ENCODE measurements at regions not wholly inside any gene's neighbourhood (a gene's known extent, or its start where the extent isn't known, plus 50 kb on each side); places are given as distances from the start of the nearest gene placed in this dataset.

GRCh38 chr6:94510877-94511276, 1066.5 kb upstream of the MANEA start:
- no peak overlapping the region for H3K27ac ChIP-seq
- in situ Hi-C loops (cut with HindIII; ENCODE audit: low pct_ligation_motif_present, low sequenced_read_pairs), result no loop called here
- DNase-seq, result no peak
- no peaks in the 10 kb centered on the region for H3K36me3 ChIP-seq (replicated peaks)
- TF ChIP-seq, protein P1, sequence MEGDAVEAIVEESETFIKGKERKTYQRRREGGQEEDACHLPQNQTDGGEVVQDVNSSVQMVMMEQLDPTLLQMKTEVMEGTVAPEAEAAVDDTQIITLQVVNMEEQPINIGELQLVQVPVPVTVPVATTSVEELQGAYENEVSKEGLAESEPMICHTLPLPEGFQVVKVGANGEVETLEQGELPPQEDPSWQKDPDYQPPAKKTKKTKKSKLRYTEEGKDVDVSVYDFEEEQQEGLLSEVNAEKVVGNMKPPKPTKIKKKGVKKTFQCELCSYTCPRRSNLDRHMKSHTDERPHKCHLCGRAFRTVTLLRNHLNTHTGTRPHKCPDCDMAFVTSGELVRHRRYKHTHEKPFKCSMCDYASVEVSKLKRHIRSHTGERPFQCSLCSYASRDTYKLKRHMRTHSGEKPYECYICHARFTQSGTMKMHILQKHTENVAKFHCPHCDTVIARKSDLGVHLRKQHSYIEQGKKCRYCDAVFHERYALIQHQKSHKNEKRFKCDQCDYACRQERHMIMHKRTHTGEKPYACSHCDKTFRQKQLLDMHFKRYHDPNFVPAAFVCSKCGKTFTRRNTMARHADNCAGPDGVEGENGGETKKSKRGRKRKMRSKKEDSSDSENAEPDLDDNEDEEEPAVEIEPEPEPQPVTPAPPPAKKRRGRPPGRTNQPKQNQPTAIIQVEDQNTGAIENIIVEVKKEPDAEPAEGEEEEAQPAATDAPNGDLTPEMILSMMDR (IDR thresholded peaks at IDR 0.05; ENCODE audit: low read depth, low read length, missing control alignments), result no peak
- no peaks in the 10 kb centered on the region for H3K27me3 ChIP-seq (replicated peaks)
- no peak overlapping the region for H3K4me3 ChIP-seq (ENCODE audit: low read depth, low read length)

- DNase-seq, result no peak
- in situ Hi-C loops (cut with HindIII; ENCODE audit: low pct_ligation_motif_present, low sequenced_read_pairs), result no loop called here
- TF ChIP-seq, protein P1 (IDR thresholded peaks at IDR 0.05; ENCODE audit: low read depth, low read length, missing control alignments), result no peak
- H3K36me3 ChIP-seq (replicated peaks), result no peaks in the 10 kb centered on the region
- no peak overlapping the region for H3K4me3 ChIP-seq (ENCODE audit: low read depth, low read length)
- no peaks in the 10 kb centered on the region for H3K27me3 ChIP-seq (replicated peaks)
- H3K27ac ChIP-seq, result no peak overlapping the region
Observed at GRCh38 chr6:94501516-94501915, 1075.8 kb upstream of the MANEA start.

- TF ChIP-seq, protein P1 (IDR thresholded peaks at IDR 0.05; ENCODE audit: low read depth, low read length, missing control alignments), result no peak
- in situ Hi-C loops (cut with HindIII; ENCODE audit: low pct_ligation_motif_present, low sequenced_read_pairs), result no loop called here
- Histone ChIP-seq H3K36me3 (replicated peaks) (no peaks in the 10 kb centered on the region), H3K27me3 (replicated peaks) (no peaks in the 10 kb centered on the region), H3K4me3 (ENCODE audit: low read depth, low read length) (no peak overlapping the region), H3K27ac (no peak overlapping the region)
- DNase-seq, result no peak
Observed at GRCh38 chr6:94498099-94498498, 1078.7 kb upstream of the EPHA7 start.

DNA sequence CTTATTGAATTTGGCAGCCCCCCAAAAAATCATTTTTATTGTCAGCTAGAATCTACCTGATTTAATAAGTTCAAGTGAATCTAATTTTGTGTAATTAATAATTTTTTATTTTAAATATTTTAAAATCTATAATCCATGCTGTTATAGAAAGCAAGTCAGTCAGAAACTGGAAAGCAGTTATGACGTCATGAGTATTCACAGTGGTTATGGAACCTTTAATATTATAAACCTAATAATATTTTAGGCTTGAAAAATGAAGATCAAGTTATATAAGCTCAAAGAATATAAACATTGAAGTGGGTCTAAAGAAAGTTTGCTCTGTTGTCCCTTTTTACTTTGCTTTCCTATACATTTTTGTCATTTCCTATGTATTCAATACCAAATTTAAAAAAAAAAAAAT, 1075.1 kb upstream of the EPHA7 start:
- H3K36me3 ChIP-seq (replicated peaks), result no peaks in the 10 kb centered on the region
- in situ Hi-C loops (cut with HindIII; ENCODE audit: low pct_ligation_motif_present, low sequenced_read_pairs), result no loop called here
- TF ChIP-seq, protein P1 (IDR thresholded peaks at IDR 0.05; ENCODE audit: low read depth, low read length, missing control alignments), result no peak

DNA sequence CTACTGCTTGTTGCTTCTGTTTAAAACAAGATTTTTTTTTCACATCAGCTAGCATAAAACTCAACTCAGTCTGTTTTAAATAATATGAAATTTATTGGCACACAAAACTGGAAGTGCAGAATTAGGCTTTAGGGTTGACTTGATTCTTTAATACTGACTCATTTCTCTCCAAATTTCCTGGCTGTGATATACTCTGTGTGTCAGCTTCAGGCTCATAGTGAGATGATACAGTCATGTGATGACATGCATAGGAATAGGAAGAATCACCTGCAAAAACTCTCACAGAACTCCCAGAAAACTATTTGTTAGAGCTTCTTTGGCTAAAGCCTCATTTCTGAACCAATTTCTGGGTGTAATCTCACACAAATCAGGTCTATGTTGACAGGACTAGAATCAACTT, 1068.0 kb upstream of the EPHA7 start:
- Histone ChIP-seq H3K36me3 (replicated peaks) (no peaks in the 10 kb centered on the region), H3K4me3 (ENCODE audit: low read depth, low read length) (no peak overlapping the region), H3K27me3 (replicated peaks) (no peaks in the 10 kb centered on the region), H3K27ac (no peak overlapping the region)
- DNase-seq, result no peak
- TF ChIP-seq, protein P1 (IDR thresholded peaks at IDR 0.05; ENCODE audit: low read depth, low read length, missing control alignments), result no peak
- in situ Hi-C loops (cut with HindIII; ENCODE audit: low pct_ligation_motif_present, low sequenced_read_pairs), result no loop called here

More for the DNA sequence above, 1075.1 kb upstream of the EPHA7 start:
- Histone ChIP-seq H3K27me3 (replicated peaks) (no peaks in the 10 kb centered on the region), H3K27ac (no peak overlapping the region), H3K4me3 (ENCODE audit: low read depth, low read length) (no peak overlapping the region)
- no peak for DNase-seq

All from brain microvascular endothelial cell (primary cell).